ENCODE measurements at regions not wholly inside any gene's neighbourhood (a gene's known extent, or its start where the extent isn't known, plus 50 kb on each side); places are given as distances from the start of the nearest gene placed in this dataset.

GRCh38 chr20:22027423-22027822, 322.0 kb downstream of the PAX1 start:
- Histone ChIP-seq H3K4me3 (no peak overlapping the region), H3K9me3 (peaks cover 0 to 7% (median 6%) of the 10 kb centered on the region in 4 donors), H3K27ac (no peak overlapping the region), H3K4me1 (no peaks in the 10 kb centered on the region), H3K27me3 (no peaks in the 10 kb centered on the region), H3K36me3 (no peaks in the 10 kb centered on the region)
- 44 to 62% methylated on average over 1 of the region's 1 CpG for WGBS, 2 donors
- DNase-seq: no peak
- no peak for TF ChIP-seq POLR2AphosphoS5 (IDR thresholded peaks at IDR 0.05)
- TF ChIP-seq CTCF (IDR thresholded peaks at IDR 0.05): no peak
- no peak for TF ChIP-seq EP300 (IDR thresholded peaks at IDR 0.05)
- no peak for TF ChIP-seq POLR2A (IDR thresholded peaks at IDR 0.05)
- no peak for ATAC-seq (ENCODE audit: low FRiP score in 2 of 2)

GRCh38 chr20:22020201-22020600, 314.7 kb downstream of the PAX1 start:
- no peak overlapping the region for H3K4me3 ChIP-seq
- no peaks in the 10 kb centered on the region for H3K36me3 ChIP-seq
- DNase-seq: no peak
- H3K4me1 ChIP-seq: no peaks in the 10 kb centered on the region
- no peaks in the 10 kb centered on the region for H3K27me3 ChIP-seq
- TF ChIP-seq POLR2A (IDR thresholded peaks at IDR 0.05) (no peak), POLR2AphosphoS5 (IDR thresholded peaks at IDR 0.05) (no peak), CTCF (IDR thresholded peaks at IDR 0.05) (no peak), EP300 (IDR thresholded peaks at IDR 0.05) (no peak)
- H3K27ac ChIP-seq: no peak overlapping the region
- 86 to 88% methylated on average over 4 of the region's 4 CpGs for WGBS, 2 donors
- peaks cover 0 to under 1% (median 0%) of the 10 kb centered on the region in 4 donors for H3K9me3 ChIP-seq
- ATAC-seq (ENCODE audit: low FRiP score in 2 of 2): no peak

GRCh38 chr20:22008456-22008855, 303.0 kb downstream of the PAX1 start:
- H3K9me3 ChIP-seq: no peaks in the 10 kb centered on the region
- no peak for DNase-seq
- H3K36me3 ChIP-seq: no peaks in the 10 kb centered on the region
- no peak overlapping the region for H3K27ac ChIP-seq
- no peak overlapping the region for H3K4me3 ChIP-seq
- ATAC-seq (ENCODE audit: low FRiP score in 2 of 2): no peak
- no peaks in the 10 kb centered on the region for H3K4me1 ChIP-seq
- 78 to 81% methylated on average over 3 of the region's 3 CpGs for WGBS, 2 donors
- no peaks in the 10 kb centered on the region for H3K27me3 ChIP-seq
- TF ChIP-seq CTCF (IDR thresholded peaks at IDR 0.05) (no peak), EP300 (IDR thresholded peaks at IDR 0.05) (no peak), POLR2AphosphoS5 (IDR thresholded peaks at IDR 0.05) (no peak), POLR2A (IDR thresholded peaks at IDR 0.05) (no peak)

- TF ChIP-seq POLR2AphosphoS5 (IDR thresholded peaks at IDR 0.05) (no peak), EP300 (IDR thresholded peaks at IDR 0.05) (no peak), POLR2A (IDR thresholded peaks at IDR 0.05) (no peak), CTCF (IDR thresholded peaks at IDR 0.05) (no peak)
- H3K4me3 ChIP-seq: no peak overlapping the region
- H3K9me3 ChIP-seq: no peaks in the 10 kb centered on the region
- H3K27me3 ChIP-seq: no peaks in the 10 kb centered on the region
- no peak overlapping the region for H3K27ac ChIP-seq
- ATAC-seq (ENCODE audit: low FRiP score in 2 of 2) (no peak), DNase-seq (no peak)
- no peaks in the 10 kb centered on the region for H3K4me1 ChIP-seq
- H3K36me3 ChIP-seq: no peaks in the 10 kb centered on the region
These were observed 300.8 kb downstream of the PAX1 start for GRCh38 chr20:22006306-22006705.

- 71 to 76% methylated on average over 2 of the region's 2 CpGs for WGBS, 2 donors
These were observed 300.1 kb downstream of the PAX1 start for GRCh38 chr20:22005535-22005934.

More at GRCh38 chr20:22005535-22005934, 300.1 kb downstream of the PAX1 start:
- TF ChIP-seq CTCF (IDR thresholded peaks at IDR 0.05): no peak
- no peak for TF ChIP-seq POLR2AphosphoS5 (IDR thresholded peaks at IDR 0.05)
- no peak for TF ChIP-seq EP300 (IDR thresholded peaks at IDR 0.05)
- TF ChIP-seq POLR2A (IDR thresholded peaks at IDR 0.05): no peak
- H3K27me3 ChIP-seq: no peaks in the 10 kb centered on the region
- H3K4me1 ChIP-seq: no peaks in the 10 kb centered on the region
- no peaks in the 10 kb centered on the region for H3K36me3 ChIP-seq
- no peak overlapping the region for H3K27ac ChIP-seq
- no peaks in the 10 kb centered on the region for H3K9me3 ChIP-seq
- DNase-seq: no peak
- ATAC-seq (ENCODE audit: low FRiP score in 2 of 2): no peak
- no peak overlapping the region for H3K4me3 ChIP-seq

Data from upper lobe of left lung (tissue), 6 donors.